ENCODE measurements at regions not wholly inside any gene's neighbourhood (a gene's known extent, or its start where the extent isn't known, plus 50 kb on each side); places are given as distances from the start of the nearest gene placed in this dataset.
"Not testable (repeated sequence)": the region's sequence is repeated elsewhere in the genome, so short reads cannot be mapped to it uniquely, and the experiment has no call there.

- TF ChIP-seq, protein P1, sequence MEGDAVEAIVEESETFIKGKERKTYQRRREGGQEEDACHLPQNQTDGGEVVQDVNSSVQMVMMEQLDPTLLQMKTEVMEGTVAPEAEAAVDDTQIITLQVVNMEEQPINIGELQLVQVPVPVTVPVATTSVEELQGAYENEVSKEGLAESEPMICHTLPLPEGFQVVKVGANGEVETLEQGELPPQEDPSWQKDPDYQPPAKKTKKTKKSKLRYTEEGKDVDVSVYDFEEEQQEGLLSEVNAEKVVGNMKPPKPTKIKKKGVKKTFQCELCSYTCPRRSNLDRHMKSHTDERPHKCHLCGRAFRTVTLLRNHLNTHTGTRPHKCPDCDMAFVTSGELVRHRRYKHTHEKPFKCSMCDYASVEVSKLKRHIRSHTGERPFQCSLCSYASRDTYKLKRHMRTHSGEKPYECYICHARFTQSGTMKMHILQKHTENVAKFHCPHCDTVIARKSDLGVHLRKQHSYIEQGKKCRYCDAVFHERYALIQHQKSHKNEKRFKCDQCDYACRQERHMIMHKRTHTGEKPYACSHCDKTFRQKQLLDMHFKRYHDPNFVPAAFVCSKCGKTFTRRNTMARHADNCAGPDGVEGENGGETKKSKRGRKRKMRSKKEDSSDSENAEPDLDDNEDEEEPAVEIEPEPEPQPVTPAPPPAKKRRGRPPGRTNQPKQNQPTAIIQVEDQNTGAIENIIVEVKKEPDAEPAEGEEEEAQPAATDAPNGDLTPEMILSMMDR (IDR thresholded peaks at IDR 0.05 in 4 of 5, conservative IDR thresholded peaks at IDR 0.05 in 1 of 5), result no peak
- no peak for TF ChIP-seq POLR2A (IDR thresholded peaks at IDR 0.05)
- H3K4me3 ChIP-seq, result no peak overlapping the region
- intact Hi-C loops (cut with DNase I; ENCODE audit: low total_unique reads) (no loop called here), in situ Hi-C loops (cut with MboI; ENCODE audit: low sequenced_read_pairs in 4 of 4) (no loop called here)
- H3K27me3 ChIP-seq, result peaks cover 0 to 24% (median 20%) of the 10 kb centered on the region in 3 donors
- no peak for ATAC-seq
- no peak for DNase-seq
- H3K36me3 ChIP-seq, result no peaks in the 10 kb centered on the region
- H3K9me3 ChIP-seq, result no peaks in the 10 kb centered on the region
- H3K4me1 ChIP-seq, result no peaks in the 10 kb centered on the region
- H3K27ac ChIP-seq, result no peak overlapping the region
Measured at GRCh38 chr11:134843020-134843419, 431.0 kb upstream of the B3GAT1 start.

- in situ Hi-C loops (cut with MboI; ENCODE audit: low sequenced_read_pairs in 4 of 4), result no loop called here
- Histone ChIP-seq H3K27me3 (peaks cover 0 to 24% (median 20%) of the 10 kb centered on the region in 3 donors), H3K4me3 (no peak overlapping the region), H3K4me1 (no peaks in the 10 kb centered on the region), H3K36me3 (no peaks in the 10 kb centered on the region), H3K9me3 (no peaks in the 10 kb centered on the region), H3K27ac (no peak overlapping the region)
- intact Hi-C loops (cut with DNase I; ENCODE audit: low total_unique reads), result no loop called here
- TF ChIP-seq POLR2A (IDR thresholded peaks at IDR 0.05), result no peak
- TF ChIP-seq, protein P1 (IDR thresholded peaks at IDR 0.05 in 4 of 5, conservative IDR thresholded peaks at IDR 0.05 in 1 of 5), result no peak
- ATAC-seq (no peak), DNase-seq (no peak)
Measured at GRCh38 chr11:134841972-134842371, 429.9 kb upstream of the B3GAT1 start.

DNA sequence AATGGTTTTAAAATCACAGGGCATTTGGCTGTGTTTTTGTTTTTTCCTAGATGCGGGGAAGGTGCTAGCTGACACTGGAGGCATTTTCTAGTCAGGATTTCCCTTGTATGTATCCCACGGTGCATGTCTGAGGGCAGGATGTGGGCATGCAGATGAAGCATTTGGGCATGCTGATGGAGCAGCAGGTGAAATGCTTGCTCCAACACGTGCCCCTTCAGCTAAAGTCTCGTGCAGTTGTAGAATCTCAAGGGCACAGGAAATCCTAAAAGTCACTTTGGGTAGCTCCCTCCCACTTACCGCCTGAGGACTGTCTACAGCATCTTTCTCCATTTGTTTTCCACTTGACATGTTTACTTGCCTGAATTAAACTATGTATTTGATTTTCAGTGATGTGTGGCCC lies 429.4 kb upstream of the B3GAT1 start:
- peaks cover 0 to 24% (median 20%) of the 10 kb centered on the region in 3 donors for H3K27me3 ChIP-seq
- DNase-seq (no peak), ATAC-seq (no peak)
- in situ Hi-C loops (cut with MboI; ENCODE audit: low sequenced_read_pairs in 4 of 4), result no loop called here
- H3K9me3 ChIP-seq, result no peaks in the 10 kb centered on the region
- no peaks in the 10 kb centered on the region for H3K36me3 ChIP-seq
- H3K4me3 ChIP-seq, result no peak overlapping the region
- intact Hi-C loops (cut with DNase I; ENCODE audit: low total_unique reads), result no loop called here
- H3K4me1 ChIP-seq, result no peaks in the 10 kb centered on the region
- no peak overlapping the region for H3K27ac ChIP-seq
- no peak for TF ChIP-seq POLR2A (IDR thresholded peaks at IDR 0.05)
- TF ChIP-seq, protein P1 (IDR thresholded peaks at IDR 0.05 in 4 of 5, conservative IDR thresholded peaks at IDR 0.05 in 1 of 5), result no peak

DNA sequence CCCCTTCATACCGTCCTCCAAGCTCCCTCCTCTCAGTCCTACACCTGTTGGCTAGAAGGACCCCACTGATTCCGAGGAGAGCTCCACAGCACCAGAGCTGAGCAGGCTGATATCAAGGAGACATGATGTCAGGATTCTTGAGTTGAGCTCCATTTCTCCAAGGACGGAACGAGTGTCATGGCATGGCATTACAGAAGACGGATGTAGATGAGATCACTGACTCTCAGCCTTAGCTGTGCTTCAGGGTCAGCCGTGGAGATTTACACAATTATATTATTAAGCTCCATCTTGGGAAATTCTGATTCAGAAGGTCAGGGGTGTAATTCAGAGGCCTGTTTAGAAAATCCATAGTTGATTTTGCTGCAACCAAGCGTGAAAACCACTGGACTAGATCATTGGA lies 428.9 kb upstream of the B3GAT1 start:
- Histone ChIP-seq H3K27ac (no peak overlapping the region), H3K4me3 (no peak overlapping the region), H3K4me1 (no peaks in the 10 kb centered on the region), H3K27me3 (peaks cover 0 to 24% (median 20%) of the 10 kb centered on the region in 3 donors), H3K9me3 (no peaks in the 10 kb centered on the region), H3K36me3 (no peaks in the 10 kb centered on the region)
- no peak for DNase-seq
- in situ Hi-C loops (cut with MboI; ENCODE audit: low sequenced_read_pairs in 4 of 4), result no loop called here
- TF ChIP-seq, protein P1 (IDR thresholded peaks at IDR 0.05 in 4 of 5, conservative IDR thresholded peaks at IDR 0.05 in 1 of 5), result no peak
- TF ChIP-seq POLR2A (IDR thresholded peaks at IDR 0.05), result no peak
- intact Hi-C loops (cut with DNase I; ENCODE audit: low total_unique reads), result no loop called here
- no peak for ATAC-seq

DNA sequence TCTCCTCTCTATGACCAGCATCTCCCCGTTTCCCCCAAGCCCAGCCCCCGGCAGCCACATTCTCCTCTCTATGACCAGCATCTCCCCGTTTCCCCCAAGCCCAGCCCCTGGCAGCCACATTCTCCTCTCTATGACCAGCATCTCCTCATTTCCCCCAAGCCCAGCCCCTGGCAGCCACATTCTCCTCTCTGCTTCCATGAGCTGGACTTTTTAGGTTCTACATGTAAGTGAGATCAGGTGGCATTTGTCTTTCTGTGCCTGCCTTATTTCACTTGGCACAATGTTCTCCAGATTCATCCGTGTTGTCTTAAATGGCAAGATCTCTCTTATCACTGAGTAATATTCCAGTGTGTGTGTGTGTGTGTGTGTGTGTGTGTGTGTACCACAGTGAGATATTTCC lies 428.1 kb upstream of the B3GAT1 start:
- in situ Hi-C loops (cut with MboI; ENCODE audit: low sequenced_read_pairs in 4 of 4); H3K36me3 ChIP-seq; intact Hi-C loops (cut with DNase I; ENCODE audit: low total_unique reads); ATAC-seq; H3K9me3 ChIP-seq; H3K27ac ChIP-seq; DNase-seq; H3K4me3 ChIP-seq; H3K4me1 ChIP-seq: not testable (repeated sequence)
- H3K27me3 ChIP-seq, result peaks cover 0 to 24% (median 20%) of the 10 kb centered on the region in 3 donors
